SK-N-SH treated with all-trans-retinoic acid at 6 μM for 48 hours (cell line): ENCODE measurements at regions not wholly inside any gene's neighbourhood (a gene's known extent, or its start where the extent isn't known, plus 50 kb on each side); places are given as distances from the start of the nearest gene placed in this dataset.
"Not testable (repeated sequence)": the region's sequence is repeated elsewhere in the genome, so short reads cannot be mapped to it uniquely, and the experiment has no call there.

Experiments used
- ATAC-seq: fragments of 200-7000 bp; cut with Tn5 transposase; 3 replicates; pipeline ENCODE4 v1.9.1; 2020; ENCODE audit warnings: mild to moderate bottlenecking, moderate library complexity
- ARNTL ChIP-seq: fragments of 450-650 bp; formaldehyde crosslinking; IDR thresholded peaks from 2 replicates; pipeline ENCODE4 v1.5.0; 2020; ENCODE audit warnings: low read depth, mild to moderate bottlenecking, moderate library complexity, borderline replicate concordance
- CSDC2 ChIP-seq: fragments of 250-450 bp; sonication (Bioruptor Pico); IDR thresholded peaks from 2 replicates; pipeline ENCODE4 v1.5.0; 2020; ENCODE audit warnings: mild to moderate bottlenecking, moderate library complexity
- ESRRG ChIP-seq: fragments of 250-450 bp; sonication (Bioruptor Pico); IDR thresholded peaks from 2 replicates; pipeline ENCODE4 v1.6.1; 2021; ENCODE audit warnings: mild to moderate bottlenecking
- GLIS3 ChIP-seq: fragments of 250-450 bp; sonication (Bioruptor Pico); IDR thresholded peaks from 2 replicates; pipeline ENCODE4 v1.5.0; 2020; ENCODE audit warnings: mild to moderate bottlenecking, moderate library complexity
- ISL1 ChIP-seq: fragments of 250-450 bp; sonication (Bioruptor Pico); IDR thresholded peaks from 2 replicates; pipeline ENCODE4 v2.1.2; 2022; ENCODE audit warnings: mild to moderate bottlenecking, moderate library complexity
- OSR1 ChIP-seq: fragments of 250-450 bp; sonication (Bioruptor Pico); IDR thresholded peaks from 2 replicates; pipeline ENCODE4 v1.8.0; 2022; ENCODE audit warnings: moderate library complexity, mild to moderate bottlenecking, inconsistent platforms
- PPARA ChIP-seq: fragments of 250-450 bp; sonication (Bioruptor Pico); IDR thresholded peaks from 2 replicates; pipeline ENCODE4 v1.5.0; 2020; ENCODE audit warnings: mild to moderate bottlenecking, borderline replicate concordance
- RARB ChIP-seq: fragments of 250-450 bp; sonication (Bioruptor Pico); IDR thresholded peaks from 2 replicates; pipeline ENCODE4 v1.8.0; 2021; ENCODE audit warnings: mild to moderate bottlenecking, moderate library complexity
- SNAI2 ChIP-seq: fragments of 250-450 bp; sonication (Bioruptor Pico); IDR thresholded peaks from 2 replicates; pipeline ENCODE4 v1.5.0; 2020; ENCODE audit warnings: mild to moderate bottlenecking, moderate library complexity
- TOX ChIP-seq: fragments of 250-450 bp; sonication (Bioruptor Pico); IDR thresholded peaks from 2 replicates; pipeline ENCODE4 v1.8.0; 2021; ENCODE audit warnings: mild to moderate bottlenecking, moderate library complexity, borderline replicate concordance
- ZC3H10 ChIP-seq: fragments of 250-450 bp; sonication (Bioruptor Pico); IDR thresholded peaks from 2 replicates; pipeline ENCODE4 v1.5.1; 2021; ENCODE audit warnings: mild to moderate bottlenecking, moderate library complexity
- ZFP3 ChIP-seq: fragments of 250-450 bp; sonication (Bioruptor Pico); IDR thresholded peaks from 2 replicates; pipeline ENCODE4 v1.5.0; 2020; ENCODE audit warnings: mild to moderate bottlenecking, moderate library complexity
- ZFP30 ChIP-seq: fragments of 450-650 bp; formaldehyde crosslinking; IDR thresholded peaks from 2 replicates; pipeline ENCODE4 v1.5.0; 2022; ENCODE audit warnings: mild to moderate bottlenecking, moderate library complexity
- ZNF565 ChIP-seq: fragments of 450-650 bp; formaldehyde crosslinking; conservative IDR thresholded peaks from 2 replicates; pipeline ENCODE4 v1.5.0; 2020; ENCODE audit warnings: low read depth, mild to moderate bottlenecking, moderate library complexity
- ZNF70 ChIP-seq: fragments of 450-650 bp; formaldehyde crosslinking; IDR thresholded peaks from 2 replicates; pipeline ENCODE4 v1.5.0; 2020; ENCODE audit warnings: mild to moderate bottlenecking, moderate library complexity
- ZNF8 ChIP-seq: fragments of 450-650 bp; formaldehyde crosslinking; IDR thresholded peaks from 2 replicates; pipeline ENCODE4 v1.5.0; 2020; ENCODE audit warnings: mild to moderate bottlenecking, moderate library complexity
- TF ChIP-seq, protein P1 (sequence below): fragments of 250-450 bp; sonication (Bioruptor Pico); IDR thresholded peaks from 2 replicates; pipeline ENCODE4 v1.5.1; 2020; ENCODE audit warnings: low read depth, mild to moderate bottlenecking, moderate library complexity
- TF ChIP-seq, protein P2 (sequence below): fragments of 250-450 bp; sonication (Bioruptor Pico); IDR thresholded peaks from 2 replicates; pipeline ENCODE4 v1.5.1; 2021; ENCODE audit warnings: mild to moderate bottlenecking, moderate library complexity
- TF ChIP-seq, protein P3 (sequence below): fragments of 250-450 bp; sonication (Bioruptor Pico); IDR thresholded peaks from 2 replicates; pipeline ENCODE4 v1.8.0; 2020; ENCODE audit warnings: mild to moderate bottlenecking, moderate library complexity, borderline replicate concordance
- TF ChIP-seq, protein P4 (sequence below): fragments of 250-450 bp; sonication (Bioruptor Pico); IDR thresholded peaks from 2 replicates; pipeline ENCODE4 v1.5.0; 2020; ENCODE audit warnings: mild to moderate bottlenecking, moderate library complexity
- TF ChIP-seq, protein P5 (sequence below): fragments of 250-450 bp; sonication (Bioruptor Pico); IDR thresholded peaks from 2 replicates; pipeline ENCODE4 v1.8.0; 2021; ENCODE audit warnings: low read depth, mild to moderate bottlenecking, moderate library complexity, borderline replicate concordance

DNA sequence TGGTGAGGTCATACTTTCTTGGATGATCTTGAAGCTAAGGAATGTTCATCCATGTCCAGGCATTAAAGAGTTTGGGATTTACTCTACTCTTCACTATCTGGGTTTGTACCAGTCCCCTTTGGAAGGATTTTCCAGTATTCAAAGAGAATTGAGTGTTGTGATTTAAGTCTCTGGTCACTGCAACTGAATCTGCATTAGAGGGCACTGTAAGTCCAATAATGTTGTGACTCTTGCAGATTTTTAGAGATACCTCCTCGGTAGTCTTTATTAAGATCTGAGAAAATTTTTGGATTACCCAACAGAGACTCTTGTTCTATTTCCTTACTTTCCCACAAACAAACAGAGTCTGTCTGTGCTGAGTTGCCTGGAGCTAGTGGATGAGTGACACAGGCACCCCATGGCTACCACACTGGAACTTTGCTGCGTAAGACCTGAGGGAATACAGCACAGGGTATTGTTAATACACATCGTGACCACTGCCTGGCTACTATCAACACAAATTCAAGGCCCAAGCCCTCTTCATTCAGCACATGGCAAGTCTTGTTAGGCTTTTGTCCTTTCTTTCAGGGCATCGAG lies 357.1 kb upstream of the KLHL4 start:
- no peak for ATAC-seq
- TF ChIP-seq ESRRG (CRISPR knock-in tag) (no peak), TOX (CRISPR knock-in tag) (no peak), OSR1 (CRISPR knock-in tag) (no peak), SNAI2 (CRISPR knock-in tag) (no peak), ZNF8 (CRISPR knock-in tag) (no peak), PPARA (CRISPR knock-in tag) (no peak), ARNTL (no peak), ZC3H10 (CRISPR knock-in tag) (no peak), ZFP30 (CRISPR knock-in tag) (no peak), ISL1 (CRISPR knock-in tag) (no peak), RARB (CRISPR knock-in tag) (no peak)
- TF ChIP-seq, protein P1, sequence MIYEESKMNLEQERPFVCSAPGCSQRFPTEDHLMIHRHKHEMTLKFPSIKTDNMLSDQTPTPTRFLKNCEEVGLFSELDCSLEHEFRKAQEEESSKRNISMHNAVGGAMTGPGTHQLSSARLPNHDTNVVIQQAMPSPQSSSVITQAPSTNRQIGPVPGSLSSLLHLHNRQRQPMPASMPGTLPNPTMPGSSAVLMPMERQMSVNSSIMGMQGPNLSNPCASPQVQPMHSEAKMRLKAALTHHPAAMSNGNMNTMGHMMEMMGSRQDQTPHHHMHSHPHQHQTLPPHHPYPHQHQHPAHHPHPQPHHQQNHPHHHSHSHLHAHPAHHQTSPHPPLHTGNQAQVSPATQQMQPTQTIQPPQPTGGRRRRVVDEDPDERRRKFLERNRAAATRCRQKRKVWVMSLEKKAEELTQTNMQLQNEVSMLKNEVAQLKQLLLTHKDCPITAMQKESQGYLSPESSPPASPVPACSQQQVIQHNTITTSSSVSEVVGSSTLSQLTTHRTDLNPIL (CRISPR knock-in tag) = no peak
- TF ChIP-seq, protein P2, sequence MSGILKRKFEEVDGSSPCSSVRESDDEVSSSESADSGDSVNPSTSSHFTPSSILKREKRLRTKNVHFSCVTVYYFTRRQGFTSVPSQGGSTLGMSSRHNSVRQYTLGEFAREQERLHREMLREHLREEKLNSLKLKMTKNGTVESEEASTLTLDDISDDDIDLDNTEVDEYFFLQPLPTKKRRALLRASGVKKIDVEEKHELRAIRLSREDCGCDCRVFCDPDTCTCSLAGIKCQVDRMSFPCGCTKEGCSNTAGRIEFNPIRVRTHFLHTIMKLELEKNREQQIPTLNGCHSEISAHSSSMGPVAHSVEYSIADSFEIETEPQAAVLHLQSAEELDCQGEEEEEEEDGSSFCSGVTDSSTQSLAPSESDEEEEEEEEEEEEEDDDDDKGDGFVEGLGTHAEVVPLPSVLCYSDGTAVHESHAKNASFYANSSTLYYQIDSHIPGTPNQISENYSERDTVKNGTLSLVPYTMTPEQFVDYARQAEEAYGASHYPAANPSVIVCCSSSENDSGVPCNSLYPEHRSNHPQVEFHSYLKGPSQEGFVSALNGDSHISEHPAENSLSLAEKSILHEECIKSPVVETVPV (CRISPR knock-in tag) = no peak
- TF ChIP-seq, protein P3, sequence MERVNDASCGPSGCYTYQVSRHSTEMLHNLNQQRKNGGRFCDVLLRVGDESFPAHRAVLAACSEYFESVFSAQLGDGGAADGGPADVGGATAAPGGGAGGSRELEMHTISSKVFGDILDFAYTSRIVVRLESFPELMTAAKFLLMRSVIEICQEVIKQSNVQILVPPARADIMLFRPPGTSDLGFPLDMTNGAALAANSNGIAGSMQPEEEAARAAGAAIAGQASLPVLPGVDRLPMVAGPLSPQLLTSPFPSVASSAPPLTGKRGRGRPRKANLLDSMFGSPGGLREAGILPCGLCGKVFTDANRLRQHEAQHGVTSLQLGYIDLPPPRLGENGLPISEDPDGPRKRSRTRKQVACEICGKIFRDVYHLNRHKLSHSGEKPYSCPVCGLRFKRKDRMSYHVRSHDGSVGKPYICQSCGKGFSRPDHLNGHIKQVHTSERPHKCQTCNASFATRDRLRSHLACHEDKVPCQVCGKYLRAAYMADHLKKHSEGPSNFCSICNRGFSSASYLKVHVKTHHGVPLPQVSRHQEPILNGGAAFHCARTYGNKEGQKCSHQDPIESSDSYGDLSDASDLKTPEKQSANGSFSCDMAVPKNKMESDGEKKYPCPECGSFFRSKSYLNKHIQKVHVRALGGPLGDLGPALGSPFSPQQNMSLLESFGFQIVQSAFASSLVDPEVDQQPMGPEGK (CRISPR knock-in tag) = no peak
- TF ChIP-seq, protein P4, sequence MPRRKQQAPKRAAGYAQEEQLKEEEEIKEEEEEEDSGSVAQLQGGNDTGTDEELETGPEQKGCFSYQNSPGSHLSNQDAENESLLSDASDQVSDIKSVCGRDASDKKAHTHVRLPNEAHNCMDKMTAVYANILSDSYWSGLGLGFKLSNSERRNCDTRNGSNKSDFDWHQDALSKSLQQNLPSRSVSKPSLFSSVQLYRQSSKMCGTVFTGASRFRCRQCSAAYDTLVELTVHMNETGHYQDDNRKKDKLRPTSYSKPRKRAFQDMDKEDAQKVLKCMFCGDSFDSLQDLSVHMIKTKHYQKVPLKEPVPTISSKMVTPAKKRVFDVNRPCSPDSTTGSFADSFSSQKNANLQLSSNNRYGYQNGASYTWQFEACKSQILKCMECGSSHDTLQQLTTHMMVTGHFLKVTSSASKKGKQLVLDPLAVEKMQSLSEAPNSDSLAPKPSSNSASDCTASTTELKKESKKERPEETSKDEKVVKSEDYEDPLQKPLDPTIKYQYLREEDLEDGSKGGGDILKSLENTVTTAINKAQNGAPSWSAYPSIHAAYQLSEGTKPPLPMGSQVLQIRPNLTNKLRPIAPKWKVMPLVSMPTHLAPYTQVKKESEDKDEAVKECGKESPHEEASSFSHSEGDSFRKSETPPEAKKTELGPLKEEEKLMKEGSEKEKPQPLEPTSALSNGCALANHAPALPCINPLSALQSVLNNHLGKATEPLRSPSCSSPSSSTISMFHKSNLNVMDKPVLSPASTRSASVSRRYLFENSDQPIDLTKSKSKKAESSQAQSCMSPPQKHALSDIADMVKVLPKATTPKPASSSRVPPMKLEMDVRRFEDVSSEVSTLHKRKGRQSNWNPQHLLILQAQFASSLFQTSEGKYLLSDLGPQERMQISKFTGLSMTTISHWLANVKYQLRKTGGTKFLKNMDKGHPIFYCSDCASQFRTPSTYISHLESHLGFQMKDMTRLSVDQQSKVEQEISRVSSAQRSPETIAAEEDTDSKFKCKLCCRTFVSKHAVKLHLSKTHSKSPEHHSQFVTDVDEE (CRISPR knock-in tag) = no peak
- TF ChIP-seq, protein P5, sequence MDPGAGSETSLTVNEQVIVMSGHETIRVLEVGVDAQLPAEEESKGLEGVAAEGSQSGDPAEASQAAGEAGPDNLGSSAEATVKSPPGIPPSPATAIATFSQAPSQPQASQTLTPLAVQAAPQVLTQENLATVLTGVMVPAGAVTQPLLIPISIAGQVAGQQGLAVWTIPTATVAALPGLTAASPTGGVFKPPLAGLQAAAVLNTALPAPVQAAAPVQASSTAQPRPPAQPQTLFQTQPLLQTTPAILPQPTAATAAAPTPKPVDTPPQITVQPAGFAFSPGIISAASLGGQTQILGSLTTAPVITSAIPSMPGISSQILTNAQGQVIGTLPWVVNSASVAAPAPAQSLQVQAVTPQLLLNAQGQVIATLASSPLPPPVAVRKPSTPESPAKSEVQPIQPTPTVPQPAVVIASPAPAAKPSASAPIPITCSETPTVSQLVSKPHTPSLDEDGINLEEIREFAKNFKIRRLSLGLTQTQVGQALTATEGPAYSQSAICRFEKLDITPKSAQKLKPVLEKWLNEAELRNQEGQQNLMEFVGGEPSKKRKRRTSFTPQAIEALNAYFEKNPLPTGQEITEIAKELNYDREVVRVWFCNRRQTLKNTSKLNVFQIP = no peak
- TF ChIP-seq, all 23 proteins: peak for 0

DNA sequence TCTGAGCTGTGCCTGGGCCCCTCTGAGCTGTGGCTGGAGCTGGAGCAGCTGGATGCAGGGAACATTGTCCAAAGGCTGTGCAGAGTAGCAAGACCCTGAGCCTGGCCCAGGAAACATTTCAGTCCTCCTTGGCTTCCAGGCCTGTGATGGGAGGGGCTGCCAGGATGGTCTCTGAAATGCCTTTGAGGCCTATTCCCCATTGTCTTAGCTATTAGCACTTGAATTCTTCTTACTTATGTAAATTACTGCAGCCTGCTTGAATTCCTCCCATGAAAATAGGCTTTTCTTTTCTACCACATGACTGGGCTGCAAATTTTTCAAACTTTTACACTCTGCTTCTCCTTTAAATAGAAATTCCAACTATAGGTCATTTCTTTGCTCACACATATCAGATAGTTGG lies 349.8 kb upstream of the KLHL4 start:
- TF ChIP-seq ZFP30 (CRISPR knock-in tag) (no peak), ISL1 (CRISPR knock-in tag) (no peak), SNAI2 (CRISPR knock-in tag) (no peak), ZNF70 (no peak), CSDC2 (CRISPR knock-in tag) (no peak), ARNTL (no peak), ZFP3 (CRISPR knock-in tag) (no peak), GLIS3 (CRISPR knock-in tag) (no peak), ZC3H10 (CRISPR knock-in tag) (no peak), ZNF565 (CRISPR knock-in tag) (no peak), TOX (CRISPR knock-in tag) (no peak), OSR1 (CRISPR knock-in tag) (no peak)
- TF ChIP-seq, protein P5 = no peak
- TF ChIP-seq, protein P2 (CRISPR knock-in tag) = no peak
- ATAC-seq = no peak

DNA sequence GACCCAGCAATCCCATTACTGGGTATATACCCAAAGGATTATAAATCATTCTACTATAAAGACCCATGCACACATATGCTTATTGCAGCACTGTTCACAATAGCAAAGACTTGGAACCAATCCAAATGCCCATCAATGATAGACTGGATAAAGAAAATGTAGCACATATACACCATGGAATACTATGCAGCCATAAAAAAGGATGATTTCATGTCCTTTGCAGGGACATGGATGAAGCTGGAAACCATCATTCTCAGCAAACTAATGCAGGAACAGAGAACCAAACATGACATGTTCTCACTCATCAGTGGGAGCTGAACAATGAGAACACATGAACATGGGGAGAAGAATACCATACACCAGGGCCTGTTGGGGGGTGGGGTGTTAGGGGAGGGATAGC lies 339.6 kb upstream of the KLHL4 start:
- not testable (repeated sequence) for ATAC-seq
